Neutrophil (primary cell): ENCODE measurements at regions not wholly inside any gene's neighbourhood (a gene's known extent, or its start where the extent isn't known, plus 50 kb on each side); places are given as distances from the start of the nearest gene placed in this dataset.

Experiments
- H3K27ac ChIP-seq: fragments of 200-600 bp; sonication (generic); 2 replicates; pipeline ENCODE4 v1.5.1; 2016; ENCODE audit warnings: mild to moderate bottlenecking, moderate library complexity
- H3K27me3 ChIP-seq: fragments of 200-600 bp; sonication (generic); 2 replicates; pipeline ENCODE4 v1.6.0; 2016; ENCODE audit warnings: mild to moderate bottlenecking
- H3K36me3 ChIP-seq: fragments of 200-600 bp; sonication (generic); 2 replicates; pipeline ENCODE4 v1.5.1; 2017
- H3K4me1 ChIP-seq, 2 experiments: fragments of 200-600 bp in 1 of 2; sonication (generic) in 1 of 2; 1 replicate in 1 of 2; 2 replicates in 1 of 2; pipeline versions ENCODE4 v1.5.1 to v1.6.1; 2013 to 2016; ENCODE audit warnings: low read depth in 1 of 2, low read length in 1 of 2, mild to moderate bottlenecking in 1 of 2, moderate library complexity in 1 of 2; ENCODE audit not compliant: control insufficient read depth in 1 of 2, insufficient read depth in 1 of 2
- H3K4me3 ChIP-seq, 2 experiments: fragments of 200-600 bp in 1 of 2; sonication (generic) in 1 of 2; 1 replicate in 1 of 2; 2 replicates in 1 of 2; pipeline ENCODE4 v1.5.1; 2013 to 2016; ENCODE audit warnings: low read depth in 1 of 2, low read length in 1 of 2, mild to moderate bottlenecking in 1 of 2, moderate library complexity in 1 of 2
- H3K9me3 ChIP-seq: fragments of 200-600 bp; sonication (generic); 2 replicates; pipeline ENCODE4 v1.5.1; 2016
- TF ChIP-seq, protein P1 (sequence below): fragments of 200-600 bp; sonication (generic); IDR thresholded peaks from 2 replicates; pipeline ENCODE4 v1.5.1; 2016; ENCODE audit warnings: antibody characterized with exemption

DNA sequence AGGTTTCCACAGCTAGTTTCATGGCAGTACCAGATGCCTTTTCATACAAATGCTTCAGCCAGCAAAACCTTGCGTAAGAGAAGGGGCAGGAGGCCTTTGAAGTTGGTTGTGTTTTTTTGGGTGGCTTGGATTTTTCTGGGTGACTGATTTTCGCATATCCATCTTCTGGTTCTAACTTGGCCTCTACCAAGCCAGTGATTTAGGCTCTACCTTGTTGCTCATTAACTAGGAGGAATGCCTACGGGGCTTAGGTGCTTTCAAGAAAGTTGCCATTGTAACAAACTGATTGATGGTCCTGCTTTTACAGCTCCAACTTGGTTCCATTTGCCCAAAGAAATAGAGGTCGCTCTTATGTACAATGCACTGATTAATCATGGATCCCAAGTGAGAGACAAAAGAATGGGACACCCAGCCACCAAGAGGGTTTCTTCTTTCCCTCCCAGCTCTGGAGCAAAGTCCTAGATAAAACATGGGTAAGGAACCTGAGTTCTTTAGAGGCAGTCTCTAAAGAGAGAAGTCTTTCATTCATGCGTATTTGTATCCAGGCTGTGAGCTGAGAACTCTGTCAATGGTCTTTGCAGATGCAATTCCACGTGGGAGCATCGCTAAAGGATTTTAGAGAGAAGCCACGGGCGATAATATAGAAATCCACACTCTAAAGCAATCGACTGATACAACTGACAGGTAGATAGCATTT lies 92.1 kb upstream of the FGFR2 start:
- Histone ChIP-seq H3K9me3 (no peaks in the 10 kb centered on the region), H3K4me3 (no peak overlapping the region), H3K27ac (no peak overlapping the region), H3K4me1 (no peaks in the 10 kb centered on the region), H3K27me3 (peaks cover 34% of the 10 kb centered on the region), H3K36me3 (no peaks in the 10 kb centered on the region)
- TF ChIP-seq, protein P1, sequence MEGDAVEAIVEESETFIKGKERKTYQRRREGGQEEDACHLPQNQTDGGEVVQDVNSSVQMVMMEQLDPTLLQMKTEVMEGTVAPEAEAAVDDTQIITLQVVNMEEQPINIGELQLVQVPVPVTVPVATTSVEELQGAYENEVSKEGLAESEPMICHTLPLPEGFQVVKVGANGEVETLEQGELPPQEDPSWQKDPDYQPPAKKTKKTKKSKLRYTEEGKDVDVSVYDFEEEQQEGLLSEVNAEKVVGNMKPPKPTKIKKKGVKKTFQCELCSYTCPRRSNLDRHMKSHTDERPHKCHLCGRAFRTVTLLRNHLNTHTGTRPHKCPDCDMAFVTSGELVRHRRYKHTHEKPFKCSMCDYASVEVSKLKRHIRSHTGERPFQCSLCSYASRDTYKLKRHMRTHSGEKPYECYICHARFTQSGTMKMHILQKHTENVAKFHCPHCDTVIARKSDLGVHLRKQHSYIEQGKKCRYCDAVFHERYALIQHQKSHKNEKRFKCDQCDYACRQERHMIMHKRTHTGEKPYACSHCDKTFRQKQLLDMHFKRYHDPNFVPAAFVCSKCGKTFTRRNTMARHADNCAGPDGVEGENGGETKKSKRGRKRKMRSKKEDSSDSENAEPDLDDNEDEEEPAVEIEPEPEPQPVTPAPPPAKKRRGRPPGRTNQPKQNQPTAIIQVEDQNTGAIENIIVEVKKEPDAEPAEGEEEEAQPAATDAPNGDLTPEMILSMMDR, result no peak

DNA sequence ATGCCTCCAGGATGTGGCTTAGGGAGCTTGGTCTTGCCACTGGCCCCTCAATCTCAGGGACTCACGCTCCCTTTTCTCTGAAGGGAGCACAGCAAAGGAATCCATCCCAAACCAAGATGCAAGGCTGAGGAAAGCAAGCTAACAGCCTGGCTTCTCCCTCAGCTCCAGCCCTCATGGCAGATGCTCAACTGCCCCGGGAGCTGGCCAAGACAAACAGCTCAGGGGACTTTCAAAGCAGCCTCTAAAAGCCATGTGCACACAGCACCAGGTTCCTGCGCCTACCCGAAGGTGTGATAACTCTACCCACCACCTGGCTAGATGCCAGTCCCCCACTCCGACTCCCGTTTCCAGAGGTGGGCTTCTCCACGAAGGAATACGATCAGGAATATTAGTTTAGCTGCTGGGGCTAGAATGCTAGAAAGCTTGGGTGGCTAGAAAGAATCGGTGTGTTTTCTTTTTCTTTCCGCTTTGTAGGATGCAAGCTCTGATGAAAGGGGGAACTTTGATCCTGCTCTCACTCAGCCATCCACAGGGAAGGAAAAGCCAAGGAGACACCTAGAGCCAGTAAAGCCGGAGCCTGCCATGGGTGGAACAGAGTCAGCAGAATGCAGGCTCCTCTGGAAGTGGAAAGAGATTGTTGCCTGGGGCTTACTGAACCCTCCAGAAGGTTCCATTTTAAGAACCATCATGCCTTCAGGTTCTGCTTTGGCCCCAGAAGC lies 89.0 kb upstream of the FGFR2 start:
- H3K4me3 ChIP-seq, result no peak overlapping the region
- H3K27me3 ChIP-seq, result peaks cover 57% of the 10 kb centered on the region
- no peak overlapping the region for H3K27ac ChIP-seq
- H3K4me1 ChIP-seq, result peaks cover 0 to 4% of the 10 kb centered on the region in 2 experiments
- no peaks in the 10 kb centered on the region for H3K9me3 ChIP-seq
- TF ChIP-seq, protein P1, result no peak
- no peaks in the 10 kb centered on the region for H3K36me3 ChIP-seq

DNA sequence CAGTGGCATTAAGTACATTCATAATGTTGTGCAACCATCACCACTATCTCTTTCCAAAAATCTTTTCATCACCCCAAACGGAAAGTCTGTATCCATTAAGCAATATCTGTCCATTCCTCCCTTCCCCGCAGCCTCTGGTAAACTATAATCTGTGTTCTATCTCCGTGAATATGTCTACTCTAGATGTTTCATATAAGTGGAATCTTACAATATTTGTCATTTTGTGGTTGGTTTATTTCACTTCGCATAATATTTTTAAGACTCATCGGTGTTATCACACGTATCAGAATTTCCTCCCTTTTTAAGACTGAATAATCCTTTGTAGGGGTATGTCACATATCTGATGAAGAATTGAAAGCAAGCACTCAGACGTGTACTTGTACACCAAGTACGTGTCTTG lies 86.0 kb upstream of the FGFR2 start:
- Histone ChIP-seq H3K4me1 (peaks cover 0 to 4% of the 10 kb centered on the region in 2 experiments), H3K36me3 (no peaks in the 10 kb centered on the region), H3K4me3 (no peak overlapping the region), H3K27me3 (peaks cover 68% of the 10 kb centered on the region), H3K9me3 (no peaks in the 10 kb centered on the region), H3K27ac (no peak overlapping the region)
- TF ChIP-seq, protein P1, result no peak

DNA sequence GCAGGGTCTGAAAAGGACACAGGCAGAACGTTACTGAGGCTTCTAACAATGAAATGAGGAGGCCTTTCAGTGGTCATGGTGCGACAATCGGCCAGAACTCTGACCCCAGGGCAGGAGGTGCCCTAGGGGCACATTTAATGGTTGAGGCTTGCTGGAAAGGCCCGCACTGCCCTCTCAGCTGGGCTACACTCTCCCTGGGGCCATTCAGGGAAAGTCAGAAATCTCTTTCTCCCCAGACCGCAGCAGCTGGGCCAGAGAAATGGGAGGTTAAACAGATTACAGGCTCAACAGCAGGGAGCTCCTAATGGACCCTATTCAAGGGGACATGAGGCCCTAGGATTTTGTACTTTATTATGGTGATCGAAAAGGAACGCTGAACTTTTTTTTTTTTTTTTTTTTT lies 85.6 kb upstream of the FGFR2 start:
- Histone ChIP-seq H3K36me3 (no peaks in the 10 kb centered on the region), H3K9me3 (no peaks in the 10 kb centered on the region), H3K4me3 (no peak overlapping the region), H3K27me3 (peaks cover 70% of the 10 kb centered on the region), H3K27ac (no peak overlapping the region), H3K4me1 (peaks cover 0 to 4% of the 10 kb centered on the region in 2 experiments)
- TF ChIP-seq, protein P1, result no peak

DNA sequence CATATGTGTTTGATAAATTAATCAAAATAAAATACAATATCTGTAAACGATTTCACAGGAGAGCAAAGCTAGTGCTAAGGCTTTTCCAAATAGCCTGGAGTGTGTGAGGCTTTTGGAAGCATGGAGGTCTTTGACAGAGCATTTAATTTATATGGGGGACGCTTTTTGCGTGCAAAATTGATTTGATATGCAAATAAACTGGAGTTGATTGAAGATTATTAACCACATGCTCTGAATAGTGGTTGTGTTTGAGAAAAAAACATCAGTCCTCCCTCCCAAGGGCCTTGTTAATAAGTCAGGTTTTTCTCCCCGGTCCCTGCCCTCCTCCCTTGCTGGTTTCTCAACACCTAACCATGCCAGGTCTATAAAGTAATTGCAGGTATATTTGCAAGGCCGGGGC lies 85.1 kb upstream of the FGFR2 start:
- H3K27me3 ChIP-seq, result peaks cover 70% of the 10 kb centered on the region
- TF ChIP-seq, protein P1, result no peak
- H3K27ac ChIP-seq, result no peak overlapping the region
- H3K9me3 ChIP-seq, result no peaks in the 10 kb centered on the region
- H3K4me1 ChIP-seq, result peaks cover 0 to 4% of the 10 kb centered on the region in 2 experiments
- no peaks in the 10 kb centered on the region for H3K36me3 ChIP-seq
- H3K4me3 ChIP-seq, result no peak overlapping the region
